Loucy (cell line): ENCODE measurements at regions not wholly inside any gene's neighbourhood (a gene's known extent, or its start where the extent isn't known, plus 50 kb on each side); places are given as distances from the start of the nearest gene placed in this dataset.

Experiments
- EZH2phosphoT487 ChIP-seq: fragments of 200-600 bp; IDR thresholded peaks from 2 replicates; pipeline ENCODE4 v1.6.1; 2018; ENCODE audit warnings: antibody characterized with exemption, mild to moderate bottlenecking, moderate library complexity, borderline replicate concordance
- TF ChIP-seq, protein P1 (sequence below): fragments of 200-600 bp; sonication (generic); conservative IDR thresholded peaks from 2 replicates; pipeline ENCODE4 v1.5.1; 2014; ENCODE audit warnings: mild to moderate bottlenecking, antibody characterized with exemption, low read length

DNA sequence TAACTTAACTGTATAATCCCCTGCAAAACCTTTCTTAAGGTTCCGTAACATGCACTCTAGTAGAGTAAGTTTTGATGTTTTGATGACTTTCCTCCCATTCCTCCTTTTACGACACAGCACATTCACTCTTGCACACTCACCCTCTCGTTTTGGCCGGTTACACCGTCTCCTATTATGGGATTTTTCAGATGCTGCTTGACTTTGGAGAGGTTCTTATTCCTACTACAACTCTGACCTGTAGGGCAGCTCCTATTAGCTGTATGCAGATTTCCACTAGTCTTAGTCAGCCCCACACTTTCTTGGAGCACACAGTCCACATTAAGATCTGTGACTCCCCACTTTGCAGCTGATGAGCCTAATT lies 223.7 kb upstream of the SYNCRIP start:
- TF ChIP-seq, protein P1, sequence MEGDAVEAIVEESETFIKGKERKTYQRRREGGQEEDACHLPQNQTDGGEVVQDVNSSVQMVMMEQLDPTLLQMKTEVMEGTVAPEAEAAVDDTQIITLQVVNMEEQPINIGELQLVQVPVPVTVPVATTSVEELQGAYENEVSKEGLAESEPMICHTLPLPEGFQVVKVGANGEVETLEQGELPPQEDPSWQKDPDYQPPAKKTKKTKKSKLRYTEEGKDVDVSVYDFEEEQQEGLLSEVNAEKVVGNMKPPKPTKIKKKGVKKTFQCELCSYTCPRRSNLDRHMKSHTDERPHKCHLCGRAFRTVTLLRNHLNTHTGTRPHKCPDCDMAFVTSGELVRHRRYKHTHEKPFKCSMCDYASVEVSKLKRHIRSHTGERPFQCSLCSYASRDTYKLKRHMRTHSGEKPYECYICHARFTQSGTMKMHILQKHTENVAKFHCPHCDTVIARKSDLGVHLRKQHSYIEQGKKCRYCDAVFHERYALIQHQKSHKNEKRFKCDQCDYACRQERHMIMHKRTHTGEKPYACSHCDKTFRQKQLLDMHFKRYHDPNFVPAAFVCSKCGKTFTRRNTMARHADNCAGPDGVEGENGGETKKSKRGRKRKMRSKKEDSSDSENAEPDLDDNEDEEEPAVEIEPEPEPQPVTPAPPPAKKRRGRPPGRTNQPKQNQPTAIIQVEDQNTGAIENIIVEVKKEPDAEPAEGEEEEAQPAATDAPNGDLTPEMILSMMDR, result no peak
- no peak for TF ChIP-seq EZH2phosphoT487
